ENCODE measurements at regions not wholly inside any gene's neighbourhood (a gene's known extent, or its start where the extent isn't known, plus 50 kb on each side); places are given as distances from the start of the nearest gene placed in this dataset.

- TF ChIP-seq CTCF (IDR thresholded peaks at IDR 0.05), result no peak
- no peak for TF ChIP-seq POLR2A (IDR thresholded peaks at IDR 0.05)
These were observed 1625.5 kb upstream of the CDH6 start for GRCh38 chr5:29568028-29568427.

Measured in body of pancreas (tissue), 4 donors.